ENCODE measurements at regions not wholly inside any gene's neighbourhood (a gene's known extent, or its start where the extent isn't known, plus 50 kb on each side); places are given as distances from the start of the nearest gene placed in this dataset.
"Not testable (repeated sequence)": the region's sequence is repeated elsewhere in the genome, so short reads cannot be mapped to it uniquely, and the experiment has no call there.

- no peak for DNase-seq
These were observed 67.2 kb upstream of the ZNF527 start for GRCh38 chr19:37303591-37304171.

GRCh38 chr19:37304190-37304883 lies 66.6 kb upstream of the ZNF527 start:
- no peak for DNase-seq

- no peak for DNase-seq
These were observed 66.0 kb upstream of the ZNF527 start for GRCh38 chr19:37304884-37305255.

- DNase-seq, result no peak
These were observed 64.4 kb upstream of the ZNF527 start for GRCh38 chr19:37306383-37306963.

- no peak for DNase-seq
These were observed 60.9 kb upstream of the ZNF527 start for GRCh38 chr19:37309834-37310575.

- DNase-seq, result peak in 1 of 2 experiments; percentile 40
These were observed 58.2 kb upstream of the ZNF527 start for GRCh38 chr19:37312531-37313334.

- no peak for DNase-seq
These were observed 57.6 kb upstream of the ZNF527 start for GRCh38 chr19:37313335-37313627.

- DNase-seq, result peak; percentile 95 to 97
These were observed 53.3 kb upstream of the ZNF527 start for GRCh38 chr19:37317403-37318209.

- DNase-seq, result not testable (repeated sequence)
These were observed 49.9 kb upstream of the ZNF527 start for GRCh38 chr19:37320988-37321387.

Data from cerebellar nuclear complex (tissue), 1 donor.